ENCODE measurements at regions not wholly inside any gene's neighbourhood (a gene's known extent, or its start where the extent isn't known, plus 50 kb on each side); places are given as distances from the start of the nearest gene placed in this dataset.

DNA sequence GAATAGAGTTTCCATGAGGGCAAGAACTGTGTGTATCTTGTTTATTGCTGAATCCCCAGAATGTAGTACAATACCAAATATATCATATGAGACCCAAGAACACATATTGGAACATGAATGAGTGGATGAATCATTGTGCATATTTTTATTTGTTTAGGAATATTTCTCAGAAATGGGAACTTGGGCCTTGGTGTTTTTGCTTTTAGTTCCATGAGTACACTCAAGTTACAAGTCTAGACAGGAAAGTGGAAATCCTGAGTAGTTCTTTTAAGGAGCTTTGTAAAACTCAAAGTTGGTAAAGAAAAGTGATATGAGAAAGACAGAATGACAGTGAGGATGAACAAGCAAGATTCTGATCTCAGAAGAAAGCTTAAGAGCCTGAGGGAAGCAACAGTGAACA lies 647.0 kb downstream of the EFNA5 start:
- TF ChIP-seq, protein P1, sequence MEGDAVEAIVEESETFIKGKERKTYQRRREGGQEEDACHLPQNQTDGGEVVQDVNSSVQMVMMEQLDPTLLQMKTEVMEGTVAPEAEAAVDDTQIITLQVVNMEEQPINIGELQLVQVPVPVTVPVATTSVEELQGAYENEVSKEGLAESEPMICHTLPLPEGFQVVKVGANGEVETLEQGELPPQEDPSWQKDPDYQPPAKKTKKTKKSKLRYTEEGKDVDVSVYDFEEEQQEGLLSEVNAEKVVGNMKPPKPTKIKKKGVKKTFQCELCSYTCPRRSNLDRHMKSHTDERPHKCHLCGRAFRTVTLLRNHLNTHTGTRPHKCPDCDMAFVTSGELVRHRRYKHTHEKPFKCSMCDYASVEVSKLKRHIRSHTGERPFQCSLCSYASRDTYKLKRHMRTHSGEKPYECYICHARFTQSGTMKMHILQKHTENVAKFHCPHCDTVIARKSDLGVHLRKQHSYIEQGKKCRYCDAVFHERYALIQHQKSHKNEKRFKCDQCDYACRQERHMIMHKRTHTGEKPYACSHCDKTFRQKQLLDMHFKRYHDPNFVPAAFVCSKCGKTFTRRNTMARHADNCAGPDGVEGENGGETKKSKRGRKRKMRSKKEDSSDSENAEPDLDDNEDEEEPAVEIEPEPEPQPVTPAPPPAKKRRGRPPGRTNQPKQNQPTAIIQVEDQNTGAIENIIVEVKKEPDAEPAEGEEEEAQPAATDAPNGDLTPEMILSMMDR (conservative IDR thresholded peaks at IDR 0.05 in 1 of 2, IDR thresholded peaks at IDR 0.05 in 1 of 2; ENCODE audit: extremely low read depth in 1 of 2, insufficient read depth in 1 of 2, low read depth in 1 of 2, low read length in 2 of 2) = no peak
- no peak for TF ChIP-seq EZH2 (IDR thresholded peaks at IDR 0.05; ENCODE audit: borderline replicate concordance, low read length)

Data from mammary epithelial cell (primary cell).